HuH-7.5 (cell line): ENCODE measurements at regions not wholly inside any gene's neighbourhood (a gene's known extent, or its start where the extent isn't known, plus 50 kb on each side); places are given as distances from the start of the nearest gene placed in this dataset.
"Not testable (repeated sequence)": the region's sequence is repeated elsewhere in the genome, so short reads cannot be mapped to it uniquely, and the experiment has no call there.

Experiments
- DNase-seq: peaks from one replicate; pipeline ENCODE4 v3.0.0; 2011; ENCODE audit warnings: low spot score

DNA sequence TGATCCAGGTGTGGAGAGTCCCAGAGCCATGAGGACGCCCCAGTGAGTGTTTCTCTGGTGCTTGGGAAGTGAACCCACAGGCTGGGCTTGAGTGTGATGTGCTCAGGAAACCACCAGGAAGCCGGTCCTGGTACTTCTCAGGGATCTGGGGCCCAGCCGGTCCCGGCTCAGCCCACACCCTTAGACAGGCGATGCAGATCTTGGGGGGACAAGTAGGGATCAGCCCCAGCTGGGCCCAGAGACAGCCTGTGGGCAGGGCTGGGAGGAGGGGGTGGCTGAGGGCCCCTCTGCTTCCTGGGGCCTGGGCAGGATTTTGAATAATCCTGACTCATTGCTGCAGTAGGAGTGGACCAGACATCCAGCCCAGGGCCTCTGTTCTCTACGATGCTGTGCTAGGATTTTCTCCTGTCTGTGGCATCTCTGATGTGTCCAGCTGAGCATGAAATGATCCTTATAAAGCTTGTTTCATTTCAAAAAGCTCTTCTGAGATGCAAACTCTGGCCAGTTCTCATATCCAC is 698.0 kb downstream of the PTPRU start:
- no peak for DNase-seq

DNA sequence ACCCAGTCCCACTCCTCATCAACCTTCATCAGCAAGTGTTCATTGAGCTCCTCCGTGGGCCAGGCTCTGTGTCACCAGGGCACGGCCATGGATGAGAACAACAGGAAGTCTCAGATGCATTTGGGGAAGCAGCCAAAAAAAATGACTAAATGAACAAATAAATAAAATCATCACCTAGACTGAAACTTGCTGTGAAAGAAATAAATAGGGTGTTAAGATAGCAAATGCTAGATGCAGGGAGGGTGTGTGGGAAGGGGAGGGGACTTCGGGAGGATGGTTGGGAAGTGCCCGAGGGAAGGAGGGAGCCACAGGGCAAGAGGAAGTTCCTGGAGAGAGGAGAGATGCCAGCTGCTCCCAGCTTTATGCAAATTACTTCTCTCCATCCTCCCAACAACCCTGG is 696.7 kb downstream of the PTPRU start:
- no peak for DNase-seq

DNA sequence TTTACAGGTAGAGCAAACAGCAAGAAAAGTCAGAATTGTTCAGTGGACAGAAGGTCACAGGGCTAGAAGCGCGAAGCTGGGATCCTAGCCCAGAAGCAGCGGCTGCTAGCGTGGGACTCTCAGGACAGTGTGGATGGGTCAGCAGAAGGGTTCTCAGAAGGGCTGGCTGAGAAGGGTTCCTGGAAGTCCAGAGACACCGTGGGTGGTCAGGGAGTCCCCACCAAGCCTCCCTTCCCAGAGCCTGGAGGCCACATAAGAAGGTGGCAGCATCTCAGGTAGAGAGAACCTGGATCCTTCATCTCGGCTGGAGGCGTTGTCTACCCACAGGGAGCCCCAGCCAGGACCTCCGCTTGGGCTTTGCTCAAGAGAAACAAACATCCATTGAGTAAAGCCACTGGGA is 696.3 kb downstream of the PTPRU start:
- no peak for DNase-seq

DNA sequence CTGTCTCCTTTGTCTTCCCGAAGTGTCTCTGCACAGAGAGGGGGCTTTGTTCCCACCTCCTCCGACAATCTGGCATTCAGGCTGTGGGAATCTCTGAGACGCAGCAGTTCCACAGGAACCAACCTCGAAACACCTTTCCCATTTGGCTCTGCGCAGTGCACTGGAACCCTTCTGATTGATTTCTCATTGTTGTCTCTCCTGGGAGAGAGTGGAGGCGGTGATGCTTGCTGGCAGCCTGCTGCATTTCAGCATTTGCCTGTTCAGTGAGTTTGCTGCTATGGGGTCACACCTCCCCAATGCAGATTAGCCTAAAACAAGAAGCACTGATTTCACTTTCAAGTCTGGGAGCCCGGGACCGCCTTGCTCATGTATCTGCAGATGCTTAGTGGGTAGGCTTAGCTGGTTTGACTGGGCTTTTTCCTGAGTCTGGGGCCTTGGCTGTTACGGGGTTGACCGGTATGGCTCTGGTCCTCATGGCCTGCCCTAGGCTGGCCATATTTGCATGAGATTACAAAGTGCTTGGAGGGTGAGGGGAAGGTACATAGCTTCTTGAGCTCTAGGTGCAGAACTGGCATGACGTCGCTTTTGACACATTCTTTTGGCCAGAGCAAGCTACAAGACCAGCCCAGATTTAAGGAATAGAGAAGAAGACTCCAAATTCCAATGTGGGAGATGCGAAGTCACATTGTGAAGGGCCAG is 695.3 kb downstream of the PTPRU start:
- DNase-seq = no peak

DNA sequence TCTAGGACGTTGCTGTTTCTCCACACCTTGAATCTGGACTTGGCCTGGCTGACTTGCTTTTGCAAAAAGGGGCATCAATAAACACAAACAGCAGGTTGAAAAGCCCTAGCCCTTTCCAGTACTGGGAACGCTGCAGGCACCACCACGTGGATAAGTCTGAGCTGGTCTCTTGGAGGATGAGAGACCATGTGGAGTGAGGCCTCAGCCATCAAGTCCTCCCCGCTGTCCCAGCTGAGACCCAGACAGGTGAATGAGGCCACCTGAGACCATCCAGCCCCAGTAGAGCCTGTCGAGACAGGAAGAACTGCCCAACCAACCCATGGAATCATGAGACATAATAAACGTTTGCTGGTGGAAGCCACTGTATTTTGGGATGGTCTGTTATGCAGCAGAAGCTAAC is 688.7 kb downstream of the PTPRU start:
- no peak for DNase-seq

GRCh38 chr1:29924017-29924431 is 687.7 kb downstream of the PTPRU start:
- DNase-seq = no peak

- DNase-seq = no peak
Observed at GRCh38 chr1:29921741-29922140, 685.4 kb downstream of the PTPRU start.

DNA sequence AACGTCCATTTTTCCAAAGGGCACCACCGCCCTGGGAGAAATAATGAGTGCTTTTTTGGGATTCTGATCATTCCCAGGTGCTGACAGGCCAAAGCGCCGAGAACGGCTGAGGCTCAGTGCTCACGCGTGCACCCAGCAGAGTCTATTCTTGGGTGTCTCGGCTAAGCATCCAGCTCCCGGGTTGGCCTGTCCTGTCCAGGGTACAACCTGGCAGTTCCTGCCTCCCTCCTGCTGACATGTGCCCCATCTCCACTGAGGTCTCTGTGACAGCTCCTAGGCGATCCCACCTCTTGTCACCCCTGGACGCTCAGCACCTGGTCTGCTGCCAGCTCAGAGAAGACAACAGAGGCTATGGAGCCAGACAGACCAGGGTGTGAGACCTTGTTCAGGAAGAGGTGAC is 684.5 kb downstream of the PTPRU start:
- no peak for DNase-seq

DNA sequence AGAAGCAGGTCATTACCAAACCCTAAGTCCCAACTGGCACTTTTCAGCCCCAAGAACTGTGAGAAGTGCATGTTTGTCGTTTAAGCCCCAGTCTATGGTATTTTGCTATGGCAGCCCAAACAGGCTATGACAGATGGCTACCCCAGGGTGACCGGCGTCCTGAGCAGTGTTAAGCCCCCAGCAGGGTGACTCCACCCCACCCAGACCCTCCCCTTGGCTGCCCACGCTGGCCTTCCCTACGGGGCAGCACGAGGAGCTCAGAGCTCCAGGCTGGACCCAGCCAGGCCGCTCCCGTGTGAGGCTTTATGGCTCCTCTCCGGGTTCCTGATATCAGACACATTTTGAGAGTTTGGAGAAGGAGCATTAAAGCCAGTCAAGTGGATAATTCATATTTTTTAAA is 684.0 kb downstream of the PTPRU start:
- DNase-seq = no peak

DNA sequence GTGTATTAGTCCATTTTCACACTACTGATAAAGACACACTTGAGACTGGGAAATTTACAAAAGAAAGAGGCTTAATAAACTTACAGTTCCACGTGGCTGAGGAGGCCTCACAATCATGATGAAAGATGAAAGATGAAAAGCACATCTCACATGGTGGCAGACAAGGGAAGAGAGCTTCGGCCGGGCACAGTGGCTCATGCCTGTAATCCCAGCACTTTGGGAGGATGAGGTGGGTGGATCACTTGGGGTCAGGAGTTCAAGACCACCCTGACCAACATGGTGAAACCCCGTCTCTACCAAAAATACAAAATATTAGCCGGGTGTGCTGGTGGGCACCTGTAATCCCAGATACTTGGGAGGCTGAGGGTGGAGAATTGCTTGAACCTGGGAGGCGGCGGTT is 682.7 kb downstream of the PTPRU start:
- DNase-seq = not testable (repeated sequence)

DNA sequence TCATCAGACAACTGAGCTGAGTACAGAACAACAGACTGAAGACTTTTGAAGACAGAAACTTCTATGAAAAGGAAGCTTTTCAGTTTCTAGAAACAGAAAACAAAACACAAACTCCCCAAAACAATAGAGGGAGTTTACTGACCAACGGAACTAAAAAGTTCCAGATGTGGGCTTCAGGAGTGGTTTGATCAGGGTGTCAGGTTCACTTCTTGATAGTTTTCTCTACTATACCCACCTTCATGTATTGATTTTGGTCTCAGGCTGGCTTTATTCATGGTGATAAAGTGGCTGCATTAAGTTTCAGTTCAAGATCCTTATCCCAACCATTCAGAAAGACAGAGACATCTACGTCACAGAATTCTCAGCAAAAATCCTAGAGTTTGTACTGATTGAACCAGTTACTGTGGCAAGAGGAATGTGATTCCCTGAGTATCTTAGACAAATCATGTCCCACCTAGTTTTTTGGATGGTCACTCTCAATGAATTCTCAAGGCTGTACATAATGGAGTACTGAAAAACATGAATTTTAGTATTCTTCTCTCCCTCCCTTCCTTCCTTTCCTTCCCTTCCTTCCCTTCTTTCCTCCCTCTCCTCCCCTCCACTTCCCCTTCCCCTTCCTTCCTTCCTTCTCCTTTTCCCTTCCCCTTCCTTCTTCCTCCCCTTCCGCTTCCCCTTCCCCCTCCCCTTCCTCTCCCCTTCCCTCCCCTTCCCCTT is 680.5 kb downstream of the PTPRU start:
- DNase-seq = no peak

DNA sequence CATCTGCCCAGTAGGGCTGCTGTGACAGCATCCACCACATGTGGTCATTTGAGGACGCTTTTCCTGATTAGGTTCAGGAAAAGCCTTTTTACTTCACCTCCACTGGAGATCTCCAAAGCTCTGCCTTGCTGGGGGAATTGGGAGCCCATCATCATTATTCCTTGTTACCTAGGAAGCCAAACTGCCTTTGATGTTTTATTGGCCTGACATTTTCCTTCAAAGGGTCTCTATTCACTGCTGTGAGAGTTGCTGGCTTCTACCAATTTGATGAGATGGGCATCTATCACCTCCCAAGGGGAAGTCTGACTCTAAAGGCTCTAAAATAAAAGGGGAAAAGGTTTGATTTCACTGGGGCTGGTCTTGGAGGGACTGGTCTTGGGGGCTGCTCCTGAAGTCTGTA is 678.6 kb downstream of the PTPRU start:
- DNase-seq = no peak

DNA sequence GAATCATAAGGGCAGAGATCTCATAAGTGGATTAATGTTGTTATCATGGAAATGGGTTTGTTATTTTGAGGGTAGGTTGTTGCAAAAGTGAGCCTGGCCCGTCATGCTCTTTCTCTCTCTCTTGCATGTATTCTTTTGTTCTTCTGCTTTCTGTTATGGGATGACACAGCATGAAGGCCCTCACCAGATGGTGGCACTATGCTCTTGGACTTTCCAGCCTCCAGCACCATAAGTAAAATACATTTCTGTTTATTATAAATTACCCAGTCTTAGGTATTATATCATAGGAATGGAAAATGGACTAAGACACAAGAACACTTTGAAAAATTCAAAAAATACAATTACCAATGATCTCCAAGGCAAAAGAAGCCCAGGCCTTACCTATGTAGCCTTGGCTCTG is 676.1 kb downstream of the PTPRU start:
- DNase-seq = no peak

GRCh38 chr1:29909962-29910361 is 673.6 kb downstream of the PTPRU start:
- DNase-seq = no peak

DNA sequence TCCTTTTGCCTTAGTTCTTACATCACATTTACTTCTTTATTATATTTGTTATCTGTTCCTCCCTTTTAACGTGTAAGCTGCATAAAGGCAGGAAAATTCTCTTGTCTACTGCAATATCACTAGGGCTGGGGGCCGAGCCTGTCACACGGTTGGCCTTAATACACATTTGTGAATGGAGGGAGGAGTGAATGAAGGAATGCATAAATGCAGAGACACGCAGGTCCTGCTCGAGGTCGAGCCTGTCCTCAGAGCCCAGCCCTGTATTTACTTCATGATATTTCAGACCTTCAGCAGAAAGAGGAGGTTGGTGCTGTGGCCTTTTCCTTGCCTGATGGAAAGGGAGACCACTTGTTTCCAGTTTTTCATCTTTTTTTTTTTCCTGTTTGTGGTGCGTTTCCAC is 671.3 kb downstream of the PTPRU start:
- no peak for DNase-seq

DNA sequence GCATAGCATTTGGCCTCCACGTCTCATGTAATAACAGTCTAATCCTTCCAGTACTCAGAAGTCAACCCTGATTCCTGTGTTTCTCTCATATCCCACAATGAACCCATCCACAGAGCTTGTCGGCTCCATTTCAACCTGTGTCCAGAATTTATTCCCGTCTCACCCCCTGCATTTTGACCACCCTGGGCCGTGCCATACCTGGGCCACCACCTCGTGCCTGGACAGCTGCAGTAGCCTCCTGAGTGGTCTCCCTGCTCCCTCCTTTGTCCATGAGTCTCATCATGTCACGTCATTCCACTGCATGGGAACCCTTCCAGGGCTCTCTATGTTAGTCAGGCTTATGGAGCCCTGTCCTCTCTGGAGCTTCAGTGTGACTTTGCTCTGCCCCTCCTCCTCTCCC is 670.6 kb downstream of the PTPRU start:
- no peak for DNase-seq

DNA sequence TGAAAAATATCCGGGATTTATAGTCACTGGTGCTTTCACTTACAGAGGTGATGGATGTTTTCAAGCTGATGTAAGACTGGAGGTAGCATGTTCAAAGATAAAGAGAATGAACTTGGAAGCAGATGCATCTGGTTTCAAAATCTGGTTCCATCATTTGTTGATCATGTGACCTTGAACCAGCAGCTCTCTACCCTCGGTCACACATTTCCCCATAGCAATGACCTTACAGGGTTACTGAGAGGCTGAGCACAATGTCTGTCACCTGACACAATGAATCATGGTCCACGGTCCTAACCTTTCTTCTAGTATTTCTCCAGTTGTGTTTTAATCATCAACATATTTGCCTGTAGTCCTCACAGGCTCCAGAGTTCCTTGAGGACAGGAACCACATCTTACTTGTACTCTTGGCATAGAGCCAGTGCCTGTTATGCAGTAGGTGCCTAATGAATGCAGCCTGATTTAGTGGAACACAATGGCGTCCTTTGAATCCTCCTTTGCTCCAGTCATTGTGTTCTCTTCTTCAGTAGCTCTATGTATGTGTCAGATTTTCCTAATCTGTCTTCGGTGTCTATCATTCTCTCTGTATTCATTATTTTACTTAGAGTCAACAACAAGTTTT is 667.3 kb downstream of the PTPRU start:
- DNase-seq = no peak

- DNase-seq = no peak
Observed at GRCh38 chr1:29901624-29902325, 665.5 kb downstream of the PTPRU start.

DNA sequence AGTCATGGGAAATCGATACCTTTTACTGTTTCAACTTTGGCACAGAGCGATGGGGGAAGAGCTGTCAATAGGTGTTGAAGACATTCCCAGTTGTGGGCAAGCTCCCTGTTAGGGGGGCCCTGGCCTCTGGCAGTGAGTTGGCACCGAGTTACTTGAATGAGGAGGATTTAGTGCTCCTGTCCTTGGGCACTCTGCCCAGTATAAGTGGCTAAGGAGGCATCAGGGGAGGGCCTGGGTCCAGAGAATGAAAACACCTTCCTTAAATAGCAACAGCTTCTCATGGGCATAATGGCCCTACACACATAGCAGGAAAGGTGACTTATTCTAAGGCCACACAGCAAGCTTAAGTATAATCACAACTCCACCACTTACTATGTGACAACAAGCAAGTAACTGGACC is 664.4 kb downstream of the PTPRU start:
- no peak for DNase-seq

DNA sequence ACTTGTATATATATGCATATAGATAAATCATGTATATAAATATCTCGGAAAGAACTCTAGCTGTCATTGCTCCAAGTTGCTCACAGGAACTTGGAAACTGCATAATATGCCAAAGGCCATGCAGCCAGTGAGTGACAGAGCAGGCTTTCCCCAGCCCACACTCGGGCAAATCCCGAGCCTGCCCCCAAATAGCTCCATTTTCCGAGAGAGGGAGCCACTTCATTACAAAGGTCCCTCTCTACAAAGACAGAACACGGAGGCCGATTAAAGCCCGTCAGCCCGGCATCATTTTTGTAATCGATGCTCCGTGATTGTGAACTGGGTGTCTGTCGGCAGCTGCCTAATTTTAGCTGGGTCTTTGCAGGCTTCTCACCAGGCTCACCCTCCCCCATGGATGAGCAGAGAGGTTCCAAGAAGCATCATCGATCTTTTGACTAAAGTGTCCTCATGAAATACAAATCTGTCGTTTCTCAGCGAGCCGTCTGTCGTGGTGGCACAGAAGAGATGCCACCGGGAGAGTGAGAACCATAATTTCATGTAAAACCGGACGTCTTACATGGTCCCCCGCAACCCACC is 663.9 kb downstream of the PTPRU start:
- DNase-seq = no peak

- DNase-seq = no peak
Observed at GRCh38 chr1:29896791-29897714, 660.7 kb downstream of the PTPRU start.
